Neural crest cell (in vitro differentiated cells): ENCODE measurements at regions not wholly inside any gene's neighbourhood (a gene's known extent, or its start where the extent isn't known, plus 50 kb on each side); places are given as distances from the start of the nearest gene placed in this dataset.

ENCODE experiments used
- DNase-seq: peaks from one replicate; pipeline ENCODE4 v3.0.0; 2021; ENCODE audit warnings: low read depth, mixed read lengths, low spot score
- H3K27ac Mint-ChIP-seq: one replicate; pipeline ENCODE4 v1.8.0; 2021; ENCODE audit warnings: mild to moderate bottlenecking, mixed read lengths; ENCODE audit not compliant: unreplicated experiment
- H3K27me3 Mint-ChIP-seq: 2 replicates; pipeline ENCODE4 v1.8.0; 2021; ENCODE audit warnings: low read depth, mild to moderate bottlenecking, mixed read lengths
- H3K36me3 Mint-ChIP-seq: 2 replicates; pipeline ENCODE4 v1.8.0; 2021; ENCODE audit warnings: low read depth, mild to moderate bottlenecking, mixed read lengths
- H3K4me1 Mint-ChIP-seq: 2 replicates; pipeline ENCODE4 v1.8.0; 2021; ENCODE audit warnings: mixed read lengths
- H3K4me3 Mint-ChIP-seq: one replicate; pipeline ENCODE4 v1.8.0; 2021; ENCODE audit warnings: mild to moderate bottlenecking, mixed read lengths
- H3K9me3 Mint-ChIP-seq: 2 replicates; pipeline ENCODE4 v1.8.0; 2021; ENCODE audit warnings: mixed read lengths
- TF ChIP-seq, protein P1 (sequence below): fragments of 200-600 bp; sonication (generic); conservative IDR thresholded peaks from 2 replicates; pipeline ENCODE4 v1.5.0; 2021; ENCODE audit warnings: antibody characterized with exemption, mild to moderate bottlenecking

DNA sequence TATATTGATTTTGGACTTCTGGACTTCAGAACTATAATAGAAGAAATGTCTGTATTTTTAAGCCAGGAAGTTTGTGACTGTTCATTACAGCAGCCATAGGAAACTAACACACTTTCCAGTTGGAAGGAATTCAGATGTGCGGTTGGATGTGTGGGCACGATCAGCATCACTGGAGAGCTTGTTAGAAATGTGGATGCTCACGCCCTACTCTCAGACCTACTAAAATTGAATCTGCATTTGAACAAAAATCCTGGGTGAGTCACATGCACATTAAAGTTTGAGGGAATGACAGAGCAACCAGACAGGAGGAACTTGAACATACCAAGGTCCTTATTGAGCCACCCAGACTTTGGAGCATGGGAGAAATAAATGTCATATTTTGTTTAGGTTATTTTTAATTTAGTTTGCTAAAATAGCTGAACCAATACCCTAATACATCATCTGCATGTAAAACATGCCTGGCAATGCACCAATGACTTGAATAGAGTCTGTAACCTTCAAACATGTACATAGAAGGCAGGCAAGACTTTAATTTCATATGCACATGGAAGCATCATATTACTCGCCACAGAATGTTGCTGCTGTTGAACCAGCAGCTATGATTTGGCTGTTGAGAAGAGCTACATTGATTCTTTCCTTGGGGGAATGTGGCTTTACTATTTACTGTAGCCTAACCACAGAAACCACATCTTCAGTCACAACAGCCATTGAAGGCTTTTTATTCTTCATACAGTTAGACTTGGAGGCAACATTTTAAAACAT, 346.2 kb downstream of the BARHL2 start:
- H3K36me3 Mint-ChIP-seq, result no peaks in the 10 kb centered on the region
- H3K27me3 Mint-ChIP-seq, result no peaks in the 10 kb centered on the region
- no peaks in the 10 kb centered on the region for H3K4me1 Mint-ChIP-seq
- no peak overlapping the region for H3K27ac Mint-ChIP-seq
- H3K9me3 Mint-ChIP-seq, result no peaks in the 10 kb centered on the region
- TF ChIP-seq, protein P1, sequence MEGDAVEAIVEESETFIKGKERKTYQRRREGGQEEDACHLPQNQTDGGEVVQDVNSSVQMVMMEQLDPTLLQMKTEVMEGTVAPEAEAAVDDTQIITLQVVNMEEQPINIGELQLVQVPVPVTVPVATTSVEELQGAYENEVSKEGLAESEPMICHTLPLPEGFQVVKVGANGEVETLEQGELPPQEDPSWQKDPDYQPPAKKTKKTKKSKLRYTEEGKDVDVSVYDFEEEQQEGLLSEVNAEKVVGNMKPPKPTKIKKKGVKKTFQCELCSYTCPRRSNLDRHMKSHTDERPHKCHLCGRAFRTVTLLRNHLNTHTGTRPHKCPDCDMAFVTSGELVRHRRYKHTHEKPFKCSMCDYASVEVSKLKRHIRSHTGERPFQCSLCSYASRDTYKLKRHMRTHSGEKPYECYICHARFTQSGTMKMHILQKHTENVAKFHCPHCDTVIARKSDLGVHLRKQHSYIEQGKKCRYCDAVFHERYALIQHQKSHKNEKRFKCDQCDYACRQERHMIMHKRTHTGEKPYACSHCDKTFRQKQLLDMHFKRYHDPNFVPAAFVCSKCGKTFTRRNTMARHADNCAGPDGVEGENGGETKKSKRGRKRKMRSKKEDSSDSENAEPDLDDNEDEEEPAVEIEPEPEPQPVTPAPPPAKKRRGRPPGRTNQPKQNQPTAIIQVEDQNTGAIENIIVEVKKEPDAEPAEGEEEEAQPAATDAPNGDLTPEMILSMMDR, result no peak
- no peak for DNase-seq
- H3K4me3 Mint-ChIP-seq, result no peak overlapping the region

- no peak for DNase-seq
- no peaks in the 10 kb centered on the region for H3K36me3 Mint-ChIP-seq
- no peak overlapping the region for H3K27ac Mint-ChIP-seq
- TF ChIP-seq, protein P1, result no peak
- no peak overlapping the region for H3K4me3 Mint-ChIP-seq
- H3K4me1 Mint-ChIP-seq, result no peaks in the 10 kb centered on the region
- H3K27me3 Mint-ChIP-seq, result no peaks in the 10 kb centered on the region
- peaks cover 4% of the 10 kb centered on the region for H3K9me3 Mint-ChIP-seq
Measured at GRCh38 chr1:90362163-90362562, 354.9 kb downstream of the BARHL2 start.

- Mint-ChIP-seq H3K4me1 (no peaks in the 10 kb centered on the region), H3K27me3 (no peaks in the 10 kb centered on the region), H3K9me3 (peaks cover 4% of the 10 kb centered on the region), H3K36me3 (no peaks in the 10 kb centered on the region), H3K4me3 (no peak overlapping the region), H3K27ac (no peak overlapping the region)
- TF ChIP-seq, protein P1, result no peak
- no peak for DNase-seq
Measured at GRCh38 chr1:90361026-90361425, 356.1 kb downstream of the BARHL2 start.

GRCh38 chr1:90359994-90360393, 357.1 kb downstream of the BARHL2 start:
- no peaks in the 10 kb centered on the region for H3K36me3 Mint-ChIP-seq
- H3K4me3 Mint-ChIP-seq, result no peak overlapping the region
- H3K9me3 Mint-ChIP-seq, result peaks cover 2% of the 10 kb centered on the region
- no peaks in the 10 kb centered on the region for H3K4me1 Mint-ChIP-seq
- TF ChIP-seq, protein P1, result no peak
- no peak overlapping the region for H3K27ac Mint-ChIP-seq
- no peak for DNase-seq
- no peaks in the 10 kb centered on the region for H3K27me3 Mint-ChIP-seq

DNA sequence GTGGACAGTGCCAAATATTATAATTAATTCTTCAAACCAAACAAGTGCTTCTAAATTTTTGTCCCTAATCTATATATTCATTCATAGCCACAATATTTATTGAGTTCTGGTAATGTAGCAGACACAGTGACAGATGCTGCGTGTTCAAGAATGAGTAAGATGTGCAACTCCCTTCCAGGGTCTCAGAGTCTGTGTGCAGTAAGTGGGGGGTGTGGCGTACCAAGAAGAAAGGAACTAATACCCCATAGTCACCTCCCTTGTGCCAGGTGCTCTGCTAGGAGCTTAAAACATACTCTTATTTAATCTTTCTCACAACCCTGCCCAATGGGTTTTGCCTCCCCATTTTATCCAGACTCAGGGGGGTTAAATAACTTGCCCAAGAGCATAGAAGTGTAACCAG, 358.7 kb downstream of the BARHL2 start:
- TF ChIP-seq, protein P1, result no peak
- no peaks in the 10 kb centered on the region for H3K36me3 Mint-ChIP-seq
- no peak overlapping the region for H3K27ac Mint-ChIP-seq
- no peaks in the 10 kb centered on the region for H3K4me1 Mint-ChIP-seq
- no peak for DNase-seq
- H3K9me3 Mint-ChIP-seq, result no peaks in the 10 kb centered on the region
- no peaks in the 10 kb centered on the region for H3K27me3 Mint-ChIP-seq
- no peak overlapping the region for H3K4me3 Mint-ChIP-seq
